ENCODE measurements at regions not wholly inside any gene's neighbourhood (a gene's known extent, or its start where the extent isn't known, plus 50 kb on each side); places are given as distances from the start of the nearest gene placed in this dataset.
"Not testable (repeated sequence)": the region's sequence is repeated elsewhere in the genome, so short reads cannot be mapped to it uniquely, and the experiment has no call there.

- TF ChIP-seq CTCF (IDR thresholded peaks at IDR 0.05; ENCODE audit: low read depth, low read length); EZH2phosphoT487 (IDR thresholded peaks at IDR 0.05; ENCODE audit: low read depth): not testable (repeated sequence)
These were observed 218.8 kb downstream of the BCL2L11 start for GRCh38 chr2:111339476-111339875.

All from OCI-LY3 (cell line).